ENCODE measurements at regions not wholly inside any gene's neighbourhood (a gene's known extent, or its start where the extent isn't known, plus 50 kb on each side); places are given as distances from the start of the nearest gene placed in this dataset.

DNA sequence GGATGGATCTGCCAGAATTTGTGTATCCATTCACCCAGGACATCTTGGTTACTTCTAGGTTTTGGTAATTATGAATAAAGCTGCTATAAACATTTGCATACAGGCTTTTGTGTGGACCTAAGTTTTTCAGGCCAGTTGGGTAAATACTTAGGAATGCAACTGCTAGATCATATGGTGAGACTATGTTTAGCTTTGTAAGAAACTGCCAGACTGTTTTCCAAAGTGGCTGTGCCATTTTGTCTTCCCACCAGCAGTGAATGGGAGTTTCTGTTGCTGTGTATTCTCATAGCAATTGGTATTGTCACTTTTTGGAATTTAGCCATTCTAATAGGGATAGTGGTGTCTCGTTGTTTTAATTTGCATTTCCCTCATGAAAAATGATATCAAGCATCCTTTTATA lies 133.0 kb downstream of the KIF26A start:
- H3K36me3 ChIP-seq (ENCODE audit: control insufficient read depth, insufficient read depth, low read length), result no peaks in the 10 kb centered on the region
- no peaks in the 10 kb centered on the region for H3K79me2 ChIP-seq (ENCODE audit: control insufficient read depth, insufficient read depth, low read length)
- no peaks in the 10 kb centered on the region for H4K20me1 ChIP-seq (ENCODE audit: control insufficient read depth, extremely low read depth, insufficient read depth, low read length)
- H3K9me3 ChIP-seq (ENCODE audit: control insufficient read depth, insufficient read depth, low read depth, low read length), result no peaks in the 10 kb centered on the region
- no peaks in the 10 kb centered on the region for H3K4me1 ChIP-seq (ENCODE audit: control insufficient read depth, extremely low read depth, insufficient read depth, low read length)
- no peaks in the 10 kb centered on the region for H3K27me3 ChIP-seq (ENCODE audit: control insufficient read depth, insufficient read depth, low read length)
- no peak for DNase-seq (ENCODE audit: low read depth in 2 of 2)
- H2AFZ ChIP-seq (ENCODE audit: low read length), result no peak overlapping the region
- H3K4me3 ChIP-seq (replicated peaks in 1 of 4; ENCODE audit: control extremely low read depth in 1 of 4, insufficient read depth in 1 of 4, low read depth in 3 of 4, low read length in 4 of 4), result no peak overlapping the region
- H3K4me2 ChIP-seq (ENCODE audit: extremely low read depth, insufficient read depth, low read length), result no peak overlapping the region
- no peak overlapping the region for H3K27ac ChIP-seq (ENCODE audit: insufficient read depth, low read length)
- H3K9ac ChIP-seq (ENCODE audit: insufficient read depth, low read length), result no peak overlapping the region
- no peak for TF ChIP-seq EZH2 (IDR thresholded peaks at IDR 0.05; ENCODE audit: low read length, missing control alignments)
- TF ChIP-seq, protein P1, sequence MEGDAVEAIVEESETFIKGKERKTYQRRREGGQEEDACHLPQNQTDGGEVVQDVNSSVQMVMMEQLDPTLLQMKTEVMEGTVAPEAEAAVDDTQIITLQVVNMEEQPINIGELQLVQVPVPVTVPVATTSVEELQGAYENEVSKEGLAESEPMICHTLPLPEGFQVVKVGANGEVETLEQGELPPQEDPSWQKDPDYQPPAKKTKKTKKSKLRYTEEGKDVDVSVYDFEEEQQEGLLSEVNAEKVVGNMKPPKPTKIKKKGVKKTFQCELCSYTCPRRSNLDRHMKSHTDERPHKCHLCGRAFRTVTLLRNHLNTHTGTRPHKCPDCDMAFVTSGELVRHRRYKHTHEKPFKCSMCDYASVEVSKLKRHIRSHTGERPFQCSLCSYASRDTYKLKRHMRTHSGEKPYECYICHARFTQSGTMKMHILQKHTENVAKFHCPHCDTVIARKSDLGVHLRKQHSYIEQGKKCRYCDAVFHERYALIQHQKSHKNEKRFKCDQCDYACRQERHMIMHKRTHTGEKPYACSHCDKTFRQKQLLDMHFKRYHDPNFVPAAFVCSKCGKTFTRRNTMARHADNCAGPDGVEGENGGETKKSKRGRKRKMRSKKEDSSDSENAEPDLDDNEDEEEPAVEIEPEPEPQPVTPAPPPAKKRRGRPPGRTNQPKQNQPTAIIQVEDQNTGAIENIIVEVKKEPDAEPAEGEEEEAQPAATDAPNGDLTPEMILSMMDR (conservative IDR thresholded peaks at IDR 0.05 in 1 of 2, IDR thresholded peaks at IDR 0.05 in 1 of 2; ENCODE audit: low read depth in 1 of 2, low read length in 2 of 2), result no peak

DNA sequence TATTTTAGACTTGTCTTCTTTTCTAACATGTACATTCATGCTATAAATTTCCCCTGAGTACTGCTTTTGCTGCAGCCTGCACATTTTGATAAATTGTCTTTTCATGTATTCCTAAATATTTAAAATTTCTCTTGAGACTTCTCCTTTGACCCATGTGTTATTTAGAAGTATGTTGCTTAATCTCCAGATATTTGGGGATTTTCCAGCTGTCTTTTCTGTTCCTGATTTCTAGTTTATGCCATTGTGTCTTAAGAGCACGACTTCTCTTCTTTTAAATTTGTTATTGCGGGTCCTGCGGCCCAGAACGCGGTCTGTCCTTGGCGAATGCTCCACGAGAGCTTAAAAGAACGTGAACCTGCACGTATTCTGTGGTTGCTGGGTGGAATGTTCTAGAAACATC lies 136.4 kb downstream of the KIF26A start:
- Histone ChIP-seq H2AFZ (ENCODE audit: low read length) (no peak overlapping the region), H3K9ac (ENCODE audit: insufficient read depth, low read length) (no peak overlapping the region), H3K4me3 (replicated peaks in 1 of 4; ENCODE audit: control extremely low read depth in 1 of 4, insufficient read depth in 1 of 4, low read depth in 3 of 4, low read length in 4 of 4) (no peak overlapping the region), H3K4me1 (ENCODE audit: control insufficient read depth, extremely low read depth, insufficient read depth, low read length) (no peaks in the 10 kb centered on the region), H3K79me2 (ENCODE audit: control insufficient read depth, insufficient read depth, low read length) (no peaks in the 10 kb centered on the region), H3K27ac (ENCODE audit: insufficient read depth, low read length) (no peak overlapping the region), H3K27me3 (ENCODE audit: control insufficient read depth, insufficient read depth, low read length) (no peaks in the 10 kb centered on the region), H3K9me3 (ENCODE audit: control insufficient read depth, insufficient read depth, low read depth, low read length) (no peaks in the 10 kb centered on the region), H3K36me3 (ENCODE audit: control insufficient read depth, insufficient read depth, low read length) (no peaks in the 10 kb centered on the region), H3K4me2 (ENCODE audit: extremely low read depth, insufficient read depth, low read length) (no peak overlapping the region), H4K20me1 (ENCODE audit: control insufficient read depth, extremely low read depth, insufficient read depth, low read length) (no peaks in the 10 kb centered on the region)
- no peak for DNase-seq (ENCODE audit: low read depth in 2 of 2)
- TF ChIP-seq, protein P1 (conservative IDR thresholded peaks at IDR 0.05 in 1 of 2, IDR thresholded peaks at IDR 0.05 in 1 of 2; ENCODE audit: low read depth in 1 of 2, low read length in 2 of 2), result no peak

DNA sequence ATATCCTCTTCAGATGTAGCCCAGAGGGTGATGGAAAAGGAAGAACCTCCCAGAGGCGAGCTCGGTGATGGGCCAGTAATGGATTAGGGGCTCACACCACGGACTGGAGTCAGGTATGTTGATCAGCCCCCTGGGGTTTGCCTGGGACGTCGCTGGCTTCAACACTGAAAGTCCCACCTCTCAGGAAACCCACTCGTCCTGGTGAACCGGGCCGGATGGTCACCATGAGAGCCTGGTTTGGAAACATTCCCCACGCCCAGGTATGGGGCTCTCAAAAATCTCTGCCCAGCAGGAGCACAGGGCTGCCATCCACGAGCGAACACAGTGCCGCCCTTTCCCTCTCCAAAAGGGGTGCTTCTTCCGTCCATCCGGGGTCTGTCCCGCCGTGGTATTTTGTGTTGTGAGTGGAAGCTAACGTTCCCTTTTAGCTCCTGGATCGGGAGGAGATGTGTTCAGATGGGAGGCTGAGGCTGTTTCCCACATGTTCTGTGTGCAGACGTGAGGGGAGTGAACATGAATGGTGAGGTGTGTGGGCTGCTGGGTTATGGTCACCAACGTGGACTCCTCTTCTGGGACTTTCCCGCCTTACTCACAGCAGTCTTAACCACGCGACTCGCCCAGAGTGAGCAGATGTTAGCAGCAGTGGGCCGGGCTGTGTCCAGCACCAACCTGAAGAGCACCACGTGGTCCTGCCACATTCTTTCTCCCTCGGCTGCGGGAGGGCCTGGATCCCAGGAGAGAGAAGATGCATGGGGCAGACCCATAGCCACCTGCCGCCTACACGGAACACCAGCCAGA lies 139.2 kb downstream of the KIF26A start:
- Histone ChIP-seq H2AFZ (ENCODE audit: low read length) (no peak overlapping the region), H3K9me3 (ENCODE audit: control insufficient read depth, insufficient read depth, low read depth, low read length) (no peaks in the 10 kb centered on the region), H3K27me3 (ENCODE audit: control insufficient read depth, insufficient read depth, low read length) (no peaks in the 10 kb centered on the region), H3K36me3 (ENCODE audit: control insufficient read depth, insufficient read depth, low read length) (no peaks in the 10 kb centered on the region), H3K79me2 (ENCODE audit: control insufficient read depth, insufficient read depth, low read length) (no peaks in the 10 kb centered on the region), H3K9ac (ENCODE audit: insufficient read depth, low read length) (no peak overlapping the region), H3K4me2 (ENCODE audit: extremely low read depth, insufficient read depth, low read length) (no peak overlapping the region), H3K4me3 (replicated peaks in 1 of 4; ENCODE audit: control extremely low read depth in 1 of 4, insufficient read depth in 1 of 4, low read depth in 3 of 4, low read length in 4 of 4) (no peak overlapping the region), H3K27ac (ENCODE audit: insufficient read depth, low read length) (no peak overlapping the region), H3K4me1 (ENCODE audit: control insufficient read depth, extremely low read depth, insufficient read depth, low read length) (no peaks in the 10 kb centered on the region), H4K20me1 (ENCODE audit: control insufficient read depth, extremely low read depth, insufficient read depth, low read length) (no peaks in the 10 kb centered on the region)
- TF ChIP-seq EZH2 (IDR thresholded peaks at IDR 0.05; ENCODE audit: low read length, missing control alignments), result no peak
- no peak for DNase-seq (ENCODE audit: low read depth in 2 of 2)
